Small intestine (tissue), 7 donors: ENCODE measurements at regions not wholly inside any gene's neighbourhood (a gene's known extent, or its start where the extent isn't known, plus 50 kb on each side); places are given as distances from the start of the nearest gene placed in this dataset.

Source experiments
- DNase-seq, 2 donors: peaks; one replicate each; pipeline versions ENCODE4 v3.0.0 to v3.0.0-alpha.2; 2013
- FAIRE-seq: peaks from 2 replicates; lab custom pipeline; 2012; peaks lifted over from hg19 to GRCh38; lab: Jason Lieb, UNC
- H3K27ac ChIP-seq, 3 donors: one replicate each; pipeline ENCODE4 v1.5.1; 2013; ENCODE audit warnings: low read length in 2 of 3, mild to moderate bottlenecking in 2 of 3, control low read depth in 1 of 3, inconsistent platforms in 1 of 3, low read depth in 1 of 3, moderate library complexity in 1 of 3
- H3K27me3 ChIP-seq, 3 donors: one replicate each; pipeline ENCODE4 v1.6.1; 2013; ENCODE audit warnings: low read length in 3 of 3, inconsistent platforms in 1 of 3; ENCODE audit not compliant: control insufficient read depth in 3 of 3, insufficient read depth in 3 of 3
- H3K36me3 ChIP-seq, 3 donors: one replicate each; pipeline ENCODE4 v1.6.1; 2013; ENCODE audit warnings: low read length in 3 of 3, inconsistent platforms in 1 of 3, low read depth in 1 of 3, mild to moderate bottlenecking in 1 of 3, moderate library complexity in 1 of 3; ENCODE audit not compliant: control insufficient read depth in 3 of 3, insufficient read depth in 2 of 3
- H3K4me1 ChIP-seq, 3 donors: one replicate each; pipeline ENCODE4 v1.6.1; 2013; ENCODE audit warnings: low read length in 2 of 3, inconsistent platforms in 1 of 3, low read depth in 1 of 3, mild to moderate bottlenecking in 1 of 3, moderate library complexity in 1 of 3; ENCODE audit not compliant: control insufficient read depth in 3 of 3, insufficient read depth in 2 of 3
- H3K4me3 ChIP-seq, 3 donors: one replicate each; pipeline ENCODE4 v1.5.1; 2013; ENCODE audit warnings: low read length in 3 of 3, control low read depth in 1 of 3, inconsistent platforms in 1 of 3, low read depth in 1 of 3, mild to moderate bottlenecking in 1 of 3, moderate library complexity in 1 of 3
- H3K9me3 ChIP-seq, 2 donors: one replicate each; pipeline ENCODE4 v1.6.1; 2013; ENCODE audit warnings: low read depth in 1 of 2, low read length in 1 of 2; ENCODE audit not compliant: control insufficient read depth in 2 of 2, insufficient read depth in 1 of 2
- WGBS, 3 donors: extraction: QIAGEN DNeasy Blood & Tissue Kit; methylation state at CpG; one replicate each; pipeline ENCODE4 v1.1.7; 2013; 5-methylcytosine and 5-hydroxymethylcytosine counted together
- donor health status: healthy with polysubstance abuse.
- donor health status: control.
- donor health status: control.
- donor health status: Bipolar disorder and iron deficiency.
- donor health status: healthy.

GRCh38 chr13:85204668-85205344 lies 594.4 kb downstream of the SLITRK6 start:
- Histone ChIP-seq H3K27ac (no peak overlapping the region), H3K27me3 (no peaks in the 10 kb centered on the region), H3K4me3 (no peak overlapping the region), H3K36me3 (no peaks in the 10 kb centered on the region), H3K4me1 (no peaks in the 10 kb centered on the region), H3K9me3 (peaks cover 0 to 17% of the 10 kb centered on the region in 2 donors)
- DNase-seq (no peak), FAIRE-seq (no peak)
- 85 to 90% (median 89%) methylated on average over 46 to 53 of the region's 53 CpGs for WGBS, 3 donors

GRCh38 chr13:85197431-85197830 lies 601.8 kb downstream of the SLITRK6 start:
- Histone ChIP-seq H3K27me3 (no peaks in the 10 kb centered on the region), H3K36me3 (no peaks in the 10 kb centered on the region), H3K4me3 (no peak overlapping the region), H3K9me3 (no peaks in the 10 kb centered on the region), H3K27ac (no peak overlapping the region), H3K4me1 (no peaks in the 10 kb centered on the region)
- 60 to 70% (median 64%) methylated on average over 1 of the region's 1 CpG for WGBS, 3 donors
- FAIRE-seq = no peak
- no peak for DNase-seq

- FAIRE-seq (no peak), DNase-seq (no peak)
- no peaks in the 10 kb centered on the region for H3K27me3 ChIP-seq
- H3K9me3 ChIP-seq = no peaks in the 10 kb centered on the region
- H3K27ac ChIP-seq = no peak overlapping the region
- H3K4me1 ChIP-seq = no peaks in the 10 kb centered on the region
- H3K4me3 ChIP-seq = no peak overlapping the region
- no peaks in the 10 kb centered on the region for H3K36me3 ChIP-seq
Observed at GRCh38 chr13:85194482-85194881, 604.7 kb downstream of the SLITRK6 start.

GRCh38 chr13:85191996-85192718 lies 607.1 kb downstream of the SLITRK6 start:
- Histone ChIP-seq H3K4me1 (no peaks in the 10 kb centered on the region), H3K4me3 (no peak overlapping the region), H3K9me3 (no peaks in the 10 kb centered on the region), H3K36me3 (no peaks in the 10 kb centered on the region), H3K27ac (no peak overlapping the region), H3K27me3 (no peaks in the 10 kb centered on the region)
- DNase-seq (no peak), FAIRE-seq (peak; percentile 71)
- 72 to 75% (median 75%) methylated on average over 1 of the region's 1 CpG for WGBS, 3 donors

GRCh38 chr13:85186356-85187045 lies 612.7 kb downstream of the SLITRK6 start:
- H3K27me3 ChIP-seq = no peaks in the 10 kb centered on the region
- no peak overlapping the region for H3K27ac ChIP-seq
- H3K4me3 ChIP-seq = no peak overlapping the region
- WGBS, 3 donors = 68 to 75% (median 75%) methylated on average over 2 of the region's 2 CpGs
- DNase-seq = no peak
- FAIRE-seq = no peak
- H3K9me3 ChIP-seq = no peaks in the 10 kb centered on the region
- H3K4me1 ChIP-seq = no peaks in the 10 kb centered on the region
- no peaks in the 10 kb centered on the region for H3K36me3 ChIP-seq

GRCh38 chr13:85174291-85174690 lies 624.9 kb downstream of the SLITRK6 start:
- no peaks in the 10 kb centered on the region for H3K27me3 ChIP-seq
- WGBS, 3 donors = 85 to 88% (median 86%) methylated on average over 1 of the region's 1 CpG

GRCh38 chr13:85170372-85170771 lies 628.8 kb downstream of the SLITRK6 start:
- Histone ChIP-seq H3K36me3 (no peaks in the 10 kb centered on the region), H3K27ac (no peak overlapping the region), H3K9me3 (no peaks in the 10 kb centered on the region), H3K4me3 (no peak overlapping the region), H3K27me3 (no peaks in the 10 kb centered on the region), H3K4me1 (no peaks in the 10 kb centered on the region)
- DNase-seq = no peak
- 23 to 33% (median 25%) methylated on average over 1 of the region's 1 CpG for WGBS, 3 donors
- FAIRE-seq = no peak

More at GRCh38 chr13:85174291-85174690, 624.9 kb downstream of the SLITRK6 start:
- Histone ChIP-seq H3K4me1 (no peaks in the 10 kb centered on the region), H3K36me3 (no peaks in the 10 kb centered on the region), H3K4me3 (no peak overlapping the region), H3K9me3 (peaks cover 0 to 3% of the 10 kb centered on the region in 2 donors), H3K27ac (no peak overlapping the region)
- FAIRE-seq (no peak), DNase-seq (no peak)

GRCh38 chr13:85166891-85167290 lies 632.3 kb downstream of the SLITRK6 start:
- 58 to 85% (median 68%) methylated on average over 1 of the region's 1 CpG for WGBS, 3 donors

More at GRCh38 chr13:85166891-85167290, 632.3 kb downstream of the SLITRK6 start:
- Histone ChIP-seq H3K4me1 (no peaks in the 10 kb centered on the region), H3K36me3 (no peaks in the 10 kb centered on the region), H3K4me3 (no peak overlapping the region), H3K27me3 (no peaks in the 10 kb centered on the region), H3K27ac (no peak overlapping the region), H3K9me3 (peaks cover 0 to 10% of the 10 kb centered on the region in 2 donors)
- FAIRE-seq (no peak), DNase-seq (no peak)
